ENCODE measurements at regions not wholly inside any gene's neighbourhood (a gene's known extent, or its start where the extent isn't known, plus 50 kb on each side); places are given as distances from the start of the nearest gene placed in this dataset.

GRCh38 chr2:18301421-18302139 lies 258.9 kb downstream of the RDH14 start:
- Histone ChIP-seq H3K9me3 (ENCODE audit: insufficient read depth, low read length) (no peaks in the 10 kb centered on the region), H3K79me2 (ENCODE audit: insufficient read depth, low read length) (no peaks in the 10 kb centered on the region), H3K27me3 (ENCODE audit: low read length) (no peaks in the 10 kb centered on the region), H3K9ac (ENCODE audit: low read length) (no peak overlapping the region), H3K9me2 (replicated peaks; ENCODE audit: insufficient read depth, low read length) (no peaks in the 10 kb centered on the region), H3K4me2 (ENCODE audit: low read depth, low read length, poor library complexity, severe bottlenecking) (no peak overlapping the region), H3K36me3 (ENCODE audit: low read length) (no peaks in the 10 kb centered on the region), H3F3A (ENCODE audit: insufficient read depth) (no peaks in the 10 kb centered on the region), H2AFZ (ENCODE audit: low read depth, low read length, severe bottlenecking) (no peak overlapping the region), H4K20me1 (ENCODE audit: low read depth, low read length) (no peaks in the 10 kb centered on the region), H3K4me3 (ENCODE audit: insufficient read depth, low read length, poor library complexity, severe bottlenecking) (no peak overlapping the region), H3K27ac (ENCODE audit: low read depth, low read length) (no peak overlapping the region)
- TF ChIP-seq CTCF (IDR thresholded peaks at IDR 0.05; ENCODE audit: insufficient read depth, low read length, poor library complexity, severe bottlenecking) (no peak), EZH2phosphoT487 (conservative IDR thresholded peaks at IDR 0.05; ENCODE audit: low read length) (no peak)

GRCh38 chr2:18299423-18300212 lies 260.8 kb downstream of the RDH14 start:
- no peaks in the 10 kb centered on the region for H3K27me3 ChIP-seq (ENCODE audit: low read length)
- no peaks in the 10 kb centered on the region for H3K36me3 ChIP-seq (ENCODE audit: low read length)
- H3K79me2 ChIP-seq (ENCODE audit: insufficient read depth, low read length): no peaks in the 10 kb centered on the region
- no peak overlapping the region for H2AFZ ChIP-seq (ENCODE audit: low read depth, low read length, severe bottlenecking)
- H3K9me3 ChIP-seq (ENCODE audit: insufficient read depth, low read length): no peaks in the 10 kb centered on the region
- H3K27ac ChIP-seq (ENCODE audit: low read depth, low read length): no peak overlapping the region
- TF ChIP-seq CTCF (IDR thresholded peaks at IDR 0.05; ENCODE audit: insufficient read depth, low read length, poor library complexity, severe bottlenecking) (no peak), EZH2phosphoT487 (conservative IDR thresholded peaks at IDR 0.05; ENCODE audit: low read length) (no peak)
- H3K9ac ChIP-seq (ENCODE audit: low read length): no peak overlapping the region
- no peaks in the 10 kb centered on the region; the same call in 1 of the 2 replicates for H3F3A ChIP-seq (ENCODE audit: insufficient read depth)
- no peak overlapping the region for H3K4me3 ChIP-seq (ENCODE audit: insufficient read depth, low read length, poor library complexity, severe bottlenecking)
- H4K20me1 ChIP-seq (ENCODE audit: low read depth, low read length): no peaks in the 10 kb centered on the region
- H3K9me2 ChIP-seq (replicated peaks; ENCODE audit: insufficient read depth, low read length): no peaks in the 10 kb centered on the region
- no peak overlapping the region for H3K4me2 ChIP-seq (ENCODE audit: low read depth, low read length, poor library complexity, severe bottlenecking)

GRCh38 chr2:18297534-18298058 lies 262.9 kb downstream of the RDH14 start:
- Histone ChIP-seq H3K9me3 (ENCODE audit: insufficient read depth, low read length) (no peaks in the 10 kb centered on the region), H3K27ac (ENCODE audit: low read depth, low read length) (no peak overlapping the region), H2AFZ (ENCODE audit: low read depth, low read length, severe bottlenecking) (no peak overlapping the region), H3K36me3 (ENCODE audit: low read length) (no peaks in the 10 kb centered on the region), H3K4me2 (ENCODE audit: low read depth, low read length, poor library complexity, severe bottlenecking) (no peak overlapping the region), H4K20me1 (ENCODE audit: low read depth, low read length) (no peaks in the 10 kb centered on the region), H3K79me2 (ENCODE audit: insufficient read depth, low read length) (no peaks in the 10 kb centered on the region), H3K27me3 (ENCODE audit: low read length) (no peaks in the 10 kb centered on the region), H3K9ac (ENCODE audit: low read length) (no peak overlapping the region), H3F3A (ENCODE audit: insufficient read depth) (no peaks in the 10 kb centered on the region; the same call in 1 of the 2 replicates), H3K4me3 (ENCODE audit: insufficient read depth, low read length, poor library complexity, severe bottlenecking) (no peak overlapping the region), H3K9me2 (replicated peaks; ENCODE audit: insufficient read depth, low read length) (no peaks in the 10 kb centered on the region)
- no peak for TF ChIP-seq CTCF (IDR thresholded peaks at IDR 0.05; ENCODE audit: insufficient read depth, low read length, poor library complexity, severe bottlenecking)
- no peak for TF ChIP-seq EZH2phosphoT487 (conservative IDR thresholded peaks at IDR 0.05; ENCODE audit: low read length)
